Calu3 (cell line): ENCODE measurements at regions not wholly inside any gene's neighbourhood (a gene's known extent, or its start where the extent isn't known, plus 50 kb on each side); places are given as distances from the start of the nearest gene placed in this dataset.

ENCODE experiments used
- BruUV-seq: library from RNA; stranded (reverse); fragments of 400-500 nt; replicated peaks from 2 replicates; lab custom pipeline; 2021; lab: Mats Ljungman, UMichigan
- CTCF ChIA-PET: fragments of 300-600 bp; sonication (Branson Sonifier 250); formaldehyde crosslinking; loops from one replicate; lab custom pipeline; 2022; ENCODE audit warnings: antibody characterized with exemption; lab: Charles Lee
- DNase-seq: peaks from one replicate; pipeline ENCODE4 v3.0.0; 2022
- H3K27ac Mint-ChIP-seq: one replicate; pipeline ENCODE4 v1.8.0; 2022; ENCODE audit warnings: mixed read lengths; ENCODE audit not compliant: unreplicated experiment
- H3K27me3 Mint-ChIP-seq: one replicate; pipeline ENCODE4 v1.8.0; 2022; ENCODE audit warnings: mixed read lengths; ENCODE audit not compliant: unreplicated experiment
- H3K36me3 Mint-ChIP-seq: one replicate; pipeline ENCODE4 v1.8.0; 2022; ENCODE audit warnings: mild to moderate bottlenecking, moderate library complexity, mixed read lengths; ENCODE audit not compliant: insufficient read depth, unreplicated experiment
- H3K4me1 Mint-ChIP-seq: one replicate; pipeline ENCODE4 v1.8.0; 2022; ENCODE audit warnings: mild to moderate bottlenecking, low read depth, mixed read lengths; ENCODE audit not compliant: unreplicated experiment
- H3K4me3 Mint-ChIP-seq: one replicate; pipeline ENCODE4 v1.8.0; 2022; ENCODE audit warnings: mild to moderate bottlenecking, low read depth, moderate library complexity, mixed read lengths; ENCODE audit not compliant: unreplicated experiment
- H3K9me3 Mint-ChIP-seq: one replicate; pipeline ENCODE4 v1.8.0; 2022; ENCODE audit warnings: low read depth, mixed read lengths; ENCODE audit not compliant: unreplicated experiment
- CTCF ChIP-seq: fragments of 200-600 bp; IDR thresholded peaks from one replicate; pipeline ENCODE4 v1.8.0; 2022; ENCODE audit warnings: antibody characterized with exemption; ENCODE audit not compliant: unreplicated experiment
- intact Hi-C: fragments of 100-400 bp; cut with micrococcal nuclease; formaldehyde crosslinking; loops from one replicate; pipeline ENCODE4 v1.10.0; 2022; ENCODE audit not compliant: unreplicated experiment

GRCh38 chr6:132122871-132123270 is 171.7 kb upstream of the CCN2 start:
- no TSS peak for BruUV-seq
- Mint-ChIP-seq H3K27me3 (no peaks in the 10 kb centered on the region), H3K4me1 (peaks cover 8% of the 10 kb centered on the region), H3K27ac (no peak overlapping the region), H3K36me3 (no peaks in the 10 kb centered on the region), H3K4me3 (no peak overlapping the region), H3K9me3 (peaks cover 7% of the 10 kb centered on the region)
- TF ChIP-seq CTCF, result no peak
- DNase-seq, result no peak
- intact Hi-C loops, result no loop called here
- CTCF ChIA-PET, result interaction anchor here (0.6 kb wide), 1 partner anchor 434 kb away, joined by 3 read pairs; no protein-coding TSS in a partner anchor

DNA sequence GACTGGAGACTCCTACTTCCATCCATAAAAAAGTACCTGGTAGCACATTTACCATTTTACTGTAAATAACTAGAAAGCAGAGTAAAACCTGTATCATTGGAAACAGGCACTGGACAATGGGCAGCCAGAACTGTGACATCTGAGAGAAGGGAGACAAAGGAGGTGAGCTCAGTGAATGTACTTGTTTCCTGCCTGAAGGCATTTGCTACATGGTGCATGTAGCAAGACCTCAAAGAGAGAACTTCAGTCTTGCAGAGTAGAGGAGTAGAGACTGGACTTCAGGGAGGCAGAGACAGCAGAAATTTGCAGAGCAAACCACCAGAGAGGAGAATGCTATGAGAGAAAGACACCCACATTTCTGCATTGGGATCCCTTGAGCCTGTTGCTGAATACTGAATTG is 171.0 kb upstream of the CCN2 start:
- CTCF ChIA-PET, result interaction anchor here (0.6 kb wide), 1 partner anchor 433 kb away, joined by 3 read pairs; no protein-coding TSS in a partner anchor
- no peak for DNase-seq
- intact Hi-C loops, result no loop called here
- Mint-ChIP-seq H3K4me3 (no peak overlapping the region), H3K9me3 (peaks cover 3% of the 10 kb centered on the region), H3K36me3 (no peaks in the 10 kb centered on the region), H3K27ac (no peak overlapping the region), H3K27me3 (no peaks in the 10 kb centered on the region), H3K4me1 (peaks cover 8% of the 10 kb centered on the region)
- BruUV-seq, result no TSS peak
- TF ChIP-seq CTCF, result no peak

DNA sequence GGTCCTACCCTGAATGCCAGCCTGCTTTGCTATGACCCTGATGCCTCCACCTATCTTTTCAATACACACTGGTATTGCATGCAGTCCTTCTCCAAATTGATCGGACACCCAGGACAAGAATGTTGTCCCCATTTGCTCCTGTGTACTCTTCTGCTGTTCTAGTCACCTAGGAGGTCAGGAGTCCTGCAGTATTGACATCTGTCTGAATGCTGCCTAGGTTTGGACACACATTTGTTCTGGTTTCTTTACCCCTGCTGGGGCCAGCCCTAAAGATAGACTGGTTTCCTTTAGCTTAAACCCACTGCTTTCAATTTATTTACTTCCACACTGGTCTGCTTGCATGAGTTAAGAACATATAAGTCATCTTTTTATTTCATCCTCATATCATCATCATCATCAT is 167.0 kb upstream of the CCN2 start:
- Mint-ChIP-seq H3K4me3 (no peak overlapping the region), H3K9me3 (peaks cover 3% of the 10 kb centered on the region), H3K27ac (no peak overlapping the region), H3K4me1 (peaks cover 8% of the 10 kb centered on the region), H3K36me3 (no peaks in the 10 kb centered on the region), H3K27me3 (no peaks in the 10 kb centered on the region)
- intact Hi-C loops, result no loop called here
- no peak for TF ChIP-seq CTCF
- BruUV-seq, result no TSS peak
- CTCF ChIA-PET, result no interaction called here
- no peak for DNase-seq

DNA sequence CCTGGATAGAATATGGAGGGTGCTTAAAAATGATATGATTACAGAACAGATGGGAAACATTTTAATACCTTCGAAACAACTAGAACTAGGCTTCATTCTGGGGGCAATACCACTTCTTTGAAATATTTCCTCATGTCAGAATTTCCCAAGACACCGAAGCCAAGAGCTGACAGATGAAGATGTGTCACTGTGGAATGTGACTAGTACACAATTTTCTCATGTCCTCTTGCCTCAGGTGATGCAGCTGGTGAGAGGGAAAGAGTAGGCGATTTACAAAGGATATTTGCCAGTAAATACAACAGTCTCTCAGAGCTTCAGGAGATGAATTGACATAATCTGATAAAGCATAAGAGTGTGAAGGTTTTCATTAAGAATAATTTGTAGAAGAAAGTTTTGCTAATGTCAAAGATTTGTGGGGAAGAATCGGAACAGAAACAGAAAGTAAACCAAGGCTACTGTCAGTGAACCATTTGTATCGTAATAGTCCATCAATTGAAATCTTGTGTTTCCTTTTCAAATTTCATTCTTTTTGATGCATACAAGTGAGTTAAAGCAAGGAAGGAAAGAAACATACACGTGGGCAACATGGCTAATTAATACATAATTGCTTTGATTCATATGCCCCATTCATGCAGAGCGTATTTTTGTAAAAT is 164.7 kb upstream of the CCN2 start:
- CTCF ChIA-PET, result no interaction called here
- no TSS peak for BruUV-seq
- H3K27ac Mint-ChIP-seq, result no peak overlapping the region
- intact Hi-C loops, result no loop called here
- H3K4me3 Mint-ChIP-seq, result no peak overlapping the region
- H3K27me3 Mint-ChIP-seq, result no peaks in the 10 kb centered on the region
- H3K4me1 Mint-ChIP-seq, result no peaks in the 10 kb centered on the region
- H3K9me3 Mint-ChIP-seq, result peaks cover 3% of the 10 kb centered on the region
- H3K36me3 Mint-ChIP-seq, result no peaks in the 10 kb centered on the region
- no peak for TF ChIP-seq CTCF
- DNase-seq, result no peak
